Kidney epithelial cell (primary cell): ENCODE measurements at regions not wholly inside any gene's neighbourhood (a gene's known extent, or its start where the extent isn't known, plus 50 kb on each side); places are given as distances from the start of the nearest gene placed in this dataset.
A peak's percentile ranks its signal among the peaks of the same experiment; 100 is the strongest.

Experiments
- DNase-seq: peaks from one replicate; pipeline ENCODE4 v3.0.0-alpha.2; 2010; ENCODE audit warnings: low read depth
- H3K27me3 ChIP-seq: 2 replicates; pipeline ENCODE4 v1.6.0; 2011; ENCODE audit warnings: low read length; ENCODE audit not compliant: control insufficient read depth, insufficient read depth
- H3K36me3 ChIP-seq: 2 replicates; pipeline ENCODE4 v1.5.1; 2011; ENCODE audit warnings: low read length; ENCODE audit not compliant: control insufficient read depth, insufficient read depth
- H3K4me3 ChIP-seq: 2 replicates; pipeline ENCODE4 v1.5.1; 2011; ENCODE audit warnings: low read depth, mild to moderate bottlenecking, control low read depth, low read length
- CTCF ChIP-seq: IDR thresholded peaks from 2 replicates; pipeline ENCODE4 v1.5.1; 2011; ENCODE audit warnings: mild to moderate bottlenecking, moderate library complexity, low read length, control low read depth, inconsistent platforms; ENCODE audit not compliant: insufficient read depth, poor library complexity, severe bottlenecking

- Histone ChIP-seq H3K4me3 (no peak overlapping the region), H3K27me3 (no peaks in the 10 kb centered on the region), H3K36me3 (no peaks in the 10 kb centered on the region)
- no peak for TF ChIP-seq CTCF
- DNase-seq, result no peak
Measured at GRCh38 chr1:67560580-67561255, 124.3 kb upstream of the GADD45A start.

- peak; percentile 68 for DNase-seq
- peak; percentile 95 for TF ChIP-seq CTCF
- Histone ChIP-seq H3K4me3 (no peak overlapping the region), H3K36me3 (no peaks in the 10 kb centered on the region), H3K27me3 (no peaks in the 10 kb centered on the region)
Measured at GRCh38 chr1:67561704-67562113, 123.3 kb upstream of the GADD45A start.

- TF ChIP-seq CTCF, result no peak
Measured at GRCh38 chr1:67563684-67564083, 121.3 kb upstream of the GADD45A start.

GRCh38 chr1:67564193-67564592, 120.8 kb upstream of the GADD45A start:
- H3K4me3 ChIP-seq, result no peak overlapping the region
- no peak for DNase-seq
- H3K27me3 ChIP-seq, result no peaks in the 10 kb centered on the region
- no peaks in the 10 kb centered on the region for H3K36me3 ChIP-seq
- no peak for TF ChIP-seq CTCF

More at GRCh38 chr1:67563684-67564083, 121.3 kb upstream of the GADD45A start:
- no peaks in the 10 kb centered on the region for H3K27me3 ChIP-seq
- no peak overlapping the region for H3K4me3 ChIP-seq
- no peaks in the 10 kb centered on the region for H3K36me3 ChIP-seq
- no peak for DNase-seq

GRCh38 chr1:67566803-67567377, 118.1 kb upstream of the GADD45A start:
- no peak for TF ChIP-seq CTCF
- Histone ChIP-seq H3K36me3 (no peaks in the 10 kb centered on the region), H3K4me3 (no peak overlapping the region), H3K27me3 (no peaks in the 10 kb centered on the region)
- no peak for DNase-seq
